Sigmoid colon (tissue), 6 donors: ENCODE measurements at regions not wholly inside any gene's neighbourhood (a gene's known extent, or its start where the extent isn't known, plus 50 kb on each side); places are given as distances from the start of the nearest gene placed in this dataset.

ENCODE experiments used
- DNase-seq: peaks from one replicate; pipeline ENCODE4 v3.0.0-alpha.2; 2019
- H3K27ac ChIP-seq, 4 donors: fragments of 200-600 bp; sonication (generic); one replicate each; pipeline ENCODE4 v1.5.1; 2016 to 2019; ENCODE audit warnings: mild to moderate bottlenecking in 1 of 4
- H3K27me3 ChIP-seq, 3 donors: fragments of 200-600 bp; sonication (generic); one replicate each; pipeline ENCODE4 v1.5.1; 2019; ENCODE audit warnings: mild to moderate bottlenecking in 1 of 3
- H3K36me3 ChIP-seq, 4 donors: fragments of 200-600 bp; sonication (generic); one replicate each; pipeline ENCODE4 v1.5.1; 2016 to 2019
- H3K4me1 ChIP-seq, 4 donors: fragments of 200-600 bp; sonication (generic); one replicate each; pipeline ENCODE4 v1.5.1; 2017 to 2019
- H3K4me3 ChIP-seq, 4 donors: fragments of 200-600 bp; sonication (generic); one replicate each; pipeline ENCODE4 v1.5.1; 2017 to 2019; ENCODE audit warnings: mild to moderate bottlenecking in 2 of 4, moderate library complexity in 1 of 4
- H3K9me3 ChIP-seq, 4 donors: fragments of 200-600 bp in 3 of 4; sonication (generic) in 3 of 4; one replicate each; pipeline versions ENCODE4 v1.5.1 to v1.6.1; 2013 to 2019
- CTCF ChIP-seq, 4 experiments: fragments of 450-650 bp in 3 of 4; fragments of 200-600 bp in 1 of 4; IDR thresholded peaks; one replicate each; pipeline ENCODE4 v1.5.1; 2016 to 2019; ENCODE audit warnings: antibody characterized with exemption in 4 of 4, mild to moderate bottlenecking in 3 of 4, moderate library complexity in 2 of 4
- EP300 ChIP-seq, 4 donors: sonication (generic); formaldehyde crosslinking; IDR thresholded peaks; one replicate each; pipeline ENCODE4 v1.6.1; 2017; ENCODE audit warnings: antibody characterized with exemption in 4 of 4
- POLR2A ChIP-seq, 2 donors: fragments of 450-650 bp; IDR thresholded peaks; one replicate each; pipeline ENCODE4 v1.6.1; 2016; ENCODE audit warnings: antibody characterized with exemption in 2 of 2, mild to moderate bottlenecking in 2 of 2, moderate library complexity in 2 of 2
- POLR2AphosphoS5 ChIP-seq, 4 donors: sonication (generic); formaldehyde crosslinking; IDR thresholded peaks; one replicate each; pipeline ENCODE4 v1.6.1; 2017; ENCODE audit warnings: antibody characterized with exemption in 4 of 4
- WGBS, 2 donors: extraction: QIAGEN DNeasy Blood & Tissue Kit; methylation state at CpG; one replicate each; pipeline ENCODE4 v1.1.7; 2013; 5-methylcytosine and 5-hydroxymethylcytosine counted together
- intact Hi-C: fragments of 100-400 bp; cut with DNase I; formaldehyde crosslinking; loops from one replicate; pipeline ENCODE4 v1.15.1; 2023
- donor health status: healthy with polysubstance abuse.
- donor health status: healthy.

DNA sequence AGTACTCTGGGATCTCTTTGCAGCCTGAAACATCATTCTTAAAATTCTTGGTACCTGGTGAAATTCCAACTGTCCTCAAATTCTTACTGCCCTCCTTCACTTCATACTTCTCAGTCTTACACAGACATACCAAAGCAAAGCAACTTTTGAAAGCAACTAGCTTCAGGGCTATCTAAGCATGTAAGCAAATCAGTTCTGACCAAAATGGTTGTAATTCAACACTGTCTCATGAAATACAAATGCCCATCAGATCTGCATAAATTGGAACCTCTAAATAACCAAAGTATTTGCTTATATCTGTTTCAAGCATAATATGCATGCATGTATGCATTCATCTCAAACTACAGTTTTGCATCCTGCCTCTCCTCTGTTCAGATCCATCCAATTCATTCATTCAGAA lies 308.1 kb upstream of the PPARGC1A start:
- Histone ChIP-seq H3K27me3 (no peaks in the 10 kb centered on the region), H3K4me1 (no peaks in the 10 kb centered on the region), H3K36me3 (no peaks in the 10 kb centered on the region), H3K27ac (no peak overlapping the region), H3K9me3 (no peaks in the 10 kb centered on the region), H3K4me3 (no peak overlapping the region)
- no peak for DNase-seq
- intact Hi-C loops: no loop called here
- TF ChIP-seq POLR2A (IDR thresholded peaks at IDR 0.05): no peak
- no peak for TF ChIP-seq POLR2AphosphoS5 (IDR thresholded peaks at IDR 0.05)
- no peak for TF ChIP-seq CTCF (IDR thresholded peaks at IDR 0.05)
- no peak for TF ChIP-seq EP300 (IDR thresholded peaks at IDR 0.05)

- DNase-seq: no peak
- intact Hi-C loops: no loop called here
- Histone ChIP-seq H3K27me3 (no peaks in the 10 kb centered on the region), H3K4me3 (no peak overlapping the region), H3K9me3 (no peaks in the 10 kb centered on the region), H3K36me3 (no peaks in the 10 kb centered on the region), H3K4me1 (peaks cover 0 to under 1% (median 0%) of the 10 kb centered on the region in 4 donors), H3K27ac (no peak overlapping the region)
- TF ChIP-seq CTCF (IDR thresholded peaks at IDR 0.05) (no peak), EP300 (IDR thresholded peaks at IDR 0.05) (no peak), POLR2AphosphoS5 (IDR thresholded peaks at IDR 0.05) (no peak), POLR2A (IDR thresholded peaks at IDR 0.05) (no peak)
- WGBS, 2 donors: 14 to 57% methylated on average over 1 of the region's 1 CpG
These were observed 306.9 kb upstream of the PPARGC1A start for GRCh38 chr4:24196785-24197184.

GRCh38 chr4:24195991-24196736 lies 306.3 kb upstream of the PPARGC1A start:
- no peaks in the 10 kb centered on the region for H3K36me3 ChIP-seq
- intact Hi-C loops: no loop called here
- no peak overlapping the region for H3K4me3 ChIP-seq
- DNase-seq: no peak
- H3K27me3 ChIP-seq: no peaks in the 10 kb centered on the region
- H3K9me3 ChIP-seq: no peaks in the 10 kb centered on the region
- H3K4me1 ChIP-seq: peaks cover 0 to 7% (median 2%) of the 10 kb centered on the region in 4 donors
- no peak for TF ChIP-seq CTCF (IDR thresholded peaks at IDR 0.05)
- 62 to 78% methylated on average over 3 of the region's 3 CpGs for WGBS, 2 donors
- no peak overlapping the region for H3K27ac ChIP-seq

DNA sequence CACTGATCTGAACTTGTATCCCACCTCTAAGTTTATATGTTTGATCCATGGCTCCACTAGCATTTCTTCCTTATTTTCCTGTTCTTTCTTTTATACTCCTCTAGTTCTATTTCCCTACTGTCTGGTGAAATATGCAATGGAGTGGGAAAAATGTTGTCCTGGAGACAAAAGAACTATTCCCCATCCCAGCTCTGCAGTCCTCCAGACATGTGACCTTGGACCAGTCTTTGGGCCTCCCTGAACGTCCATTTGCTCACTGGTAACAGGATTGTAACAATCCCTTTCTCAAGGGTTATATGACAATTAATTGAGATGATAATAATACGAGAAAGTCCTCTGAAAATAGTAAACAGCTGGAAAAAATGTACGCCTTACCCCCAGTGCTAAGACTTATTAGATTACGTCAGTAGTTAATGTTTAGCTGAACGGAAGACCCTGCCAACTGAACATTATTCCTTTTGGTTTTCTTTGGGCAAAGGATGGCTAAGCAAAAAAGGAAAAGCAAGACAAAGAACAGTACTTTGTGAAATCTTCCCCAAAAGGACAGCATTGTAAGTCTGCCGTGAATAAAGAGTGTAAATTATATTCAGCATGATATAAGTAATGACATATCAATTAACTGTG lies 302.3 kb upstream of the PPARGC1A start:
- H3K4me3 ChIP-seq: no peak overlapping the region
- peaks cover 0 to 12% (median 3%) of the 10 kb centered on the region in 4 donors for H3K4me1 ChIP-seq
- no peaks in the 10 kb centered on the region for H3K9me3 ChIP-seq
- H3K27ac ChIP-seq: no peak overlapping the region
- intact Hi-C loops: no loop called here
- 82 to 85% methylated on average over 6 of the region's 6 CpGs for WGBS, 2 donors
- DNase-seq: no peak
- TF ChIP-seq EP300 (IDR thresholded peaks at IDR 0.05): no peak
- no peak for TF ChIP-seq POLR2AphosphoS5 (IDR thresholded peaks at IDR 0.05)
- TF ChIP-seq POLR2A (IDR thresholded peaks at IDR 0.05): no peak
- TF ChIP-seq CTCF (IDR thresholded peaks at IDR 0.05): no peak
- H3K36me3 ChIP-seq: no peaks in the 10 kb centered on the region
- H3K27me3 ChIP-seq: no peaks in the 10 kb centered on the region
